HG03103 (cell line): ENCODE measurements at regions not wholly inside any gene's neighbourhood (a gene's known extent, or its start where the extent isn't known, plus 50 kb on each side); places are given as distances from the start of the nearest gene placed in this dataset.
A peak's percentile ranks its signal among the peaks of the same experiment; 100 is the strongest.

Source experiments
- ATAC-seq: cut with Tn5 transposase; IDR thresholded peaks from one replicate; pipeline ENCODE4 v1.9.1; 2021; ENCODE audit warnings: low read depth; ENCODE audit not compliant: unreplicated experiment

- ATAC-seq: no peak
Measured at GRCh38 chr12:72082986-72083820, 144.6 kb downstream of the TPH2 start.

- no peak for ATAC-seq
Measured at GRCh38 chr12:72084061-72084460, 145.4 kb downstream of the TPH2 start.

GRCh38 chr12:72084880-72085279, 146.2 kb downstream of the TPH2 start:
- no peak for ATAC-seq

GRCh38 chr12:72089678-72090077, 151.0 kb downstream of the TPH2 start:
- no peak for ATAC-seq

GRCh38 chr12:72093424-72093823, 154.8 kb downstream of the TPH2 start:
- ATAC-seq: no peak

- no peak for ATAC-seq
Measured at GRCh38 chr12:72093930-72094329, 155.3 kb downstream of the TPH2 start.

GRCh38 chr12:72094490-72094889, 155.8 kb downstream of the TPH2 start:
- ATAC-seq: no peak

GRCh38 chr12:72095025-72095424, 156.4 kb downstream of the TPH2 start:
- no peak for ATAC-seq

- no peak for ATAC-seq
Measured at GRCh38 chr12:72098622-72099021, 160.0 kb downstream of the TPH2 start.

GRCh38 chr12:72100854-72101253, 162.2 kb downstream of the TPH2 start:
- no peak for ATAC-seq

GRCh38 chr12:72102150-72102549, 163.5 kb downstream of the TPH2 start:
- ATAC-seq: no peak

- no peak for ATAC-seq
Measured at GRCh38 chr12:72105849-72106248, 166.3 kb upstream of the TRHDE start.

GRCh38 chr12:72110937-72111650, 161.1 kb upstream of the TRHDE start:
- ATAC-seq: no peak

- no peak for ATAC-seq
Measured at GRCh38 chr12:72111706-72112105, 160.5 kb upstream of the TRHDE start.

GRCh38 chr12:72133497-72134055, 138.6 kb upstream of the TRHDE start:
- ATAC-seq: no peak

GRCh38 chr12:72134246-72135020, 137.7 kb upstream of the TRHDE start:
- ATAC-seq: no peak

GRCh38 chr12:72135021-72135301, 137.2 kb upstream of the TRHDE start:
- no peak for ATAC-seq

- no peak for ATAC-seq
Measured at GRCh38 chr12:72136792-72137191, 135.4 kb upstream of the TRHDE start.

- ATAC-seq: no peak
Measured at GRCh38 chr12:72139411-72139810, 132.8 kb upstream of the TRHDE start.

GRCh38 chr12:72141381-72141780, 130.8 kb upstream of the TRHDE start:
- ATAC-seq: peak; percentile 98

GRCh38 chr12:72144553-72144952, 127.6 kb upstream of the TRHDE start:
- ATAC-seq: no peak
